HT-29 (cell line): ENCODE measurements at regions not wholly inside any gene's neighbourhood (a gene's known extent, or its start where the extent isn't known, plus 50 kb on each side); places are given as distances from the start of the nearest gene placed in this dataset.

Source experiments
- DNase-seq: peaks from one replicate; pipeline ENCODE4 v3.0.0-alpha.2; 2015; ENCODE audit warnings: low spot score

DNA sequence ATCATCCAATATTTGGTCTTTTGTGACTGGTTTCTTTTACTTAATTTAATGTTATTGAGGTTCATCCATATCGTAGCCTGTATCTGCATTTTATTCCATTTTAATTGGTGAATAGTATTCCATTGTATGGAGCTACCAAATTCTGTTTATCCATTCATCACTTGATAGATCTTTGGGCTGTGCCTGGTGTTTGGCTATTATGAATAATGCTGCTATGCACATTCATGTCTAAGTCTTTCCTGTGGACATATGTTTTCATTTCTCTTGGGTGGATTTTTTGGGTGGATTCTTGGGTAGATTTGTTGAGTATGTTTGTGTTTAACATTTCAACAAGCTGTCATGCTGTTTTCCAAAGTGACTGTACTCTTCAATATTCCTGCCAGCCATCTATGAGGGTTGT, 52.5 kb upstream of the NEDD4L start:
- no peak for DNase-seq

- no peak for DNase-seq
Measured at GRCh38 chr18:57989536-57989935, 54.5 kb upstream of the NEDD4L start.

- no peak for DNase-seq
Measured at GRCh38 chr18:57984490-57985115, 59.4 kb upstream of the NEDD4L start.

DNA sequence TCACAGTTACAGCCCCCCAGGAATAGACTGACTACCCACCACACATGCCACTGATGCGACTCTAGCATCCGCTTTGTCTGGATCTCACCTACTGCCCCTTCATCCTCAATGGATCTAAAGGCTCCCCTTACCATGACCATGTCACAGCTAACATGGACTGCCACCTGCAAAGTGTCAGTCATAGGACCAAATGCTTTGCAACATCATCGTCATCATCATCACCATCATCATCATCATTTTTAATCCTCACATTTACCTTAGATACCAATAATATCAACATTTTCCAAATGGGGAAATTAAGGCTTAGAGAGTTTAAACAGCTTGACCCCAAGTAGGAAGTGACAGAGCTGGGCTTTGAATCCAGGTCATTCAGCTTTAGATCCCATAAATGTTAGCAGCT, 60.1 kb upstream of the NEDD4L start:
- DNase-seq, result no peak

GRCh38 chr18:57983472-57983871, 60.6 kb upstream of the NEDD4L start:
- no peak for DNase-seq

- no peak for DNase-seq
Measured at GRCh38 chr18:57982372-57983021, 61.5 kb upstream of the NEDD4L start.

DNA sequence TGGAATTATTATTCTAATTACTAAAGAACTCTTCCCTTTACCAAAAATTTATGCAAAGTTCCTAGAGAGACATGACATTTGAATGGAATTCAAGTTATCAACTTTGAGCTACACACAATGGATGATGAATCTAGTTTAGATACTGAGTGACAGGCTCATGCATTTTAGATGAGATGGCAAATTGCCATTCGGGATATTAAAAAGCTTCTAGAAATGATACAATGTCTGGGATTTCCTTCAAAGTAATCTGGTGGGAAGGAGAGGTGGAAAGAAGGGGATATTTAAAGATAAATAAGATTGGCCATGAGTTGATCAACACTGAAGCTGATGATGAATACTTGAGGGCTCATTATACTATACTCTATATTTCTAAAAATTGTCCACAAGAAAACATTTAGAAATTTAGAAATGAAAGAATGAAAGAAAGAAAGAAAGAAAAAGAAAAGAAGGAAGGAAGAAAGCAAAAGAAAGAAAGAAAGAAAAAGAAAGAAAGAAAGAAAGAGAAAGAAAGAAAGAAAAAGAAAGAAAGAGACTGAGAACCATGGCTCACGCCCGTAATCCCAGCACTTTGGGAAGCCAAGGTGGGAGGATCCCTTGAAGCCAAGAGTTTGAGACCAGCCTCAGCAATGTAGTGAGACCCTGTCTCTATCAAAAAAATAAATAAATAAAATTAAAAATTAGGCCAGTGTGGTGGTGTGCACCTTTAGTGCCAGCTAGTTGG, 62.6 kb upstream of the NEDD4L start:
- no peak for DNase-seq

- DNase-seq, result no peak
Measured at GRCh38 chr18:57980573-57981307, 63.3 kb upstream of the NEDD4L start.

DNA sequence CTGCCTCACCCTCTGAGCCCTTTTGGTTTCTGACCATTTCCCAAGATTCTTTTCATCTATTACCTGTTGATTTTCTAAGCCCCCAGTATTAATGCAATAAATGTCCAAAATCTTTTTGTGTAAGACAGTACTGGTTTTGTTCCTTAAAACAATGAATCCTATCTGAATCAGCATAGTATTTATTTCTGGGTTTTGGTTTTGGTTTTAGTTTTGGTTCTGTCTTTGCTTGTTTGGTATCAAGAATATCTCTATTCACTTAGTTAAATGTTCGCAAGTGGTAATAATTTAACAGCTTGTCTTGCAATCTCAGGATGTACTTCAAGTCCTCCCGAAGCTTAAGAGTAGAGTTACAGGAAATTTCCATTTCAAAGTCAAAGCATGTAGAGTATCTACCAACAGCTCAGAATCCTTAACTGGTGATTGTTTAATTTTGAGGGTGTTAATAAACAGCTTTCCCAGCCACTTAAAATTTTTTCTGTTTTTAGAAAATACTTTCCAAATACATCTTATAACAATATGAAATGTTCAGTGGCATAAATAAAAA, 67.7 kb upstream of the NEDD4L start:
- no peak for DNase-seq

DNA sequence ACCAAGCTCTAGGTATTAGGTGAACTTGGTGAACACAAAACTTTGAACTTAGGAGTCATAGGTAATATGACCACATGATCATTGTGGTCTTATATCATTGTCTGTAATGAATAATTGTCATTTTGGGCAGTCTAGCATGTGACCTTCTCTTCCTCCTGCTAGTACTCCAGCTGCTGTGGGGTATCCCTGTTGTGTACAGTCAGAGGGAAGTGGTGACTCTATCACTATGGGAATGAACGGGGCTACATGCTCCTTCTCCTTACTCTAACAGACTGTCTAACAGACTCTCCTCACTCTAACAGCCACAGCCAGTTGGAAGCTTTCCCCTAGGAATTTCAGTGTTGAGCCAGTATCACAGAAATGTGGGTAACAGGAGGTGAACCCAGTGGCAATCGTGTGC, 68.2 kb upstream of the NEDD4L start:
- DNase-seq, result no peak

DNA sequence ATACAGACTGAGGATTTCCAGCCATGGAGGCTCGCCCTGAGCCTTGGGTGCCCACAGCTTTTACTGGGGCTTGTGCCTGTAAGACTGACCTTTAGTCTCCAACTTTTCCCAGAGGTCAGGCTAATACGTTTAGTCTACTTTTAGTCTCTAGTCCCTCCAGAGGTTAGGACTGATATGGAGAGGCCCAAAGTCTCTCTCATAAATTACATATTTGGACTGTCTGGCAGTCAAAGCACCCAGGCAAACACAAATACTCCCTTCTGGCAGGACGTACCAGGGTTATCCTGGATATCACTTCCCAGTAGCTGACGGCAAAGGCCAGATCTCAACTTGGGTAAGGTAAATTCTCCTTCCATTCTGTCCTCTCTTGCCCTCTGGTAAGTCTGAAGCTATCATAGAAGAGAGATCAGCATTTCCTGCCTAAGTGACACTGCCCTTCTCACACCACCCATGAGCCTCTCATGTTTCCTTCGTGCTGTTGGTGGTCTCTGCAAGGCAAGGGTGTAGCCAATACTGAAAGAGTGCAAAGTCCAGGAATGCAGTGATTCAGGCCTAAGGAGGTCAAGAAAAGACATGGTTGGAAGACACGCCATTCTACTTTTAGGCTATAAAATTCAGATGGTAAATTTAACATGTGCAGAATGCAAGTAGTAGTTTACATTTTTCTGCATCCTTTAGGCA, 69.3 kb upstream of the NEDD4L start:
- no peak for DNase-seq

DNA sequence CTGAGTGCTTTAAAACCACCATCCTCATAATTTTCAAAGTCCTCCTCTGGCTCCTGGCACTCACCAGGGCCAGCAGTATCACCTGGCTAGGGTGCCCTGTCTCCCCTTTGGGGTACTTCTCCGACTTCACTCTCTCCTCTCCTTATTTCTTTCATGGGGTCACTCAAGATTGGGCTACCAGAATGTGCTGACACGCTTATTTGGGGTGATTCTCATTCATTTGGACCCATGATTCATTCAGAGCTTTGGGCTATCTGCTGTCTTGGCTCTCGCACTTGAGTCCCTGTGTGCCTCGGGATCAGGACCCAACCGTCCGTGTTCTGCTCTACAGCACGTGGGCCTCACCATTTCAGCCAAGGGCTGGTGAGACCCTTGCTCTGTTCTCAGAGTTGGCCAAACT, 70.1 kb upstream of the NEDD4L start:
- DNase-seq, result no peak

GRCh38 chr18:57970356-57971095, 73.5 kb upstream of the NEDD4L start:
- no peak for DNase-seq

DNA sequence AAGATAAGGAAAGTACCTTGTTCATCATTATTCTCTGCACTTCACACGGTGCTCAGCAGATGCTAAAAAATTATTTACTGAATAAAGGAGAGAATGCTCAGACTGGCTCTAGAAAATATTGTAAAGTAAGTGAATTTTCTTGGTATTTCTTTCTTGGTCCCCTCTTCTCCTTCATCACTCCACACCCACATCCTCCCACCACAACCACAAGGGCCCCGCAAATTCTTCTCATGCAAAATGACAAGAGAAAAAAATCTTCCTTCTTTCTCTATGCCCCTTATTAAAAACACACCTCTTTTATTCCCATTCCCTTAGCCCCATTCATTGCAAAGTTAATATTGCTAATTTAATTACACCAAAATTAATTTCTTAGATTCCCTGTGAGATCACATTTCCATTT, 74.2 kb upstream of the NEDD4L start:
- DNase-seq, result no peak

GRCh38 chr18:57965246-57965645, 78.8 kb upstream of the NEDD4L start:
- no peak for DNase-seq

DNA sequence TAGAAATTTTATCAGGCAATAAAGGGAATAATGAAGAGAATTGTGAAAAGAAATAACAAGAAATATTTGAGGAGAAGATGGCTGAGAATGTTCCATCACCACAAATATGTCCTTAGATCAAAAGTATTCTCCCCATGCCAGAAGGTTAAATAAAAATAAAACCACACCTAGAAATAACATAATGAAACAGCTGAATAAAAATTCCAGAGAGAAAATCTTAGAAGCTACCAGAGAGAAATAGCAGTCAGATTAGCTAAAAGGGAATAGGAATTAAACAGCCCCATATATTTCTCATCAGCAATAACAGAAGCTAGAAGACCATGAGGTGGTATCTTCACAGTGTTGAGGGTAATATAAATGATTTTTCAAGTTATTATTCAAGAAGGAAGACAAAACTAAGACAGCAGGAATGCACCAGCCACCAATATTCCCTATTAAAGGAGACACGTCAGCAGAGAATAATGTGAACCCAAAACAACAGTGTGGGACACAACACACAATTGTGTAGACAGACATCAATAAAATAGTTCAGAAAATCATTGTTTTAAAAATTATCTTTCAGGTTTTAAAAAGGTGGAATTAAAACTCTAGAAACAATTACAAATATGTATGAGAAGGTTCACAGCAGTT, 82.0 kb upstream of the NEDD4L start:
- DNase-seq, result no peak

GRCh38 chr18:57961411-57961810, 82.6 kb upstream of the NEDD4L start:
- DNase-seq, result no peak

DNA sequence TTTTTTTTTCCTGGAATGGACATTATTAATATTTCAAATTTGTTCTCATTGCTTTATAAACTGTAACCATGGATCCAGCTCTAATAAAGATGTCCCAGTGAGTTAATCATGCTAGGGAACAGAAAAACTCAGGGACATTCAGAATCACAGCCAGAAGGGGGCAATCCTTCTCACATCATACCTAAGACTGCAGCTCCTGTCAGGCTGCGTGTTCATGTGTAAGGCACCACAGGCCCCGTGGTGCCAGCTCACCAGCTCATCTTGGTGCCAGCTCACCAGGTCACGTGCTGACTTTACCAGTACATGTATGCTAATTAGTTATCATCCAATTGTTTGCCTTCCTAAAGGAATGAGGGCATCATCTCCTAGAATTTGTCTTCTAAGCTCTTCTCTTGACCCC, 84.7 kb upstream of the NEDD4L start:
- peak; percentile 77 for DNase-seq

GRCh38 chr18:57957210-57957609, 86.8 kb upstream of the NEDD4L start:
- DNase-seq, result no peak

DNA sequence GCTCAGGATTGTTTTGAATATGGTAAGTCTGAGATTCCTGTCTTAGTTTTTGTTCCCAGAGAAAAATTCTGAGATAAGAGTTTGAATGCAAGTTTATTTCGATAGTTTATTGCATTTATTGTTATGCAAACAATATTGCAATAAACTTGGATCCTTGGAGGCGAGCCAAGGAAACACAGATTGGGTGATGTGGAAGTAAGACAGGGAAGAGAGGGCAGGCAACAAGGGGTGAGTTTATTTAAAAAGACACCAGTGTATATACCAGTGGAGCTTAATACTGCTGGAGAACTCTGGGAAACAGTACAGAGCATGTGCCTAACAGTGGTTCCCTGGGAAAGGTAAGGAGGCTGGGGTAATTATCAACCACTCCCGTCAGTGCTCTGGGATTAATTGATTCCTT, 87.5 kb upstream of the NEDD4L start:
- peak; percentile 27 for DNase-seq
